ENCODE measurements at regions not wholly inside any gene's neighbourhood (a gene's known extent, or its start where the extent isn't known, plus 50 kb on each side); places are given as distances from the start of the nearest gene placed in this dataset.

DNA sequence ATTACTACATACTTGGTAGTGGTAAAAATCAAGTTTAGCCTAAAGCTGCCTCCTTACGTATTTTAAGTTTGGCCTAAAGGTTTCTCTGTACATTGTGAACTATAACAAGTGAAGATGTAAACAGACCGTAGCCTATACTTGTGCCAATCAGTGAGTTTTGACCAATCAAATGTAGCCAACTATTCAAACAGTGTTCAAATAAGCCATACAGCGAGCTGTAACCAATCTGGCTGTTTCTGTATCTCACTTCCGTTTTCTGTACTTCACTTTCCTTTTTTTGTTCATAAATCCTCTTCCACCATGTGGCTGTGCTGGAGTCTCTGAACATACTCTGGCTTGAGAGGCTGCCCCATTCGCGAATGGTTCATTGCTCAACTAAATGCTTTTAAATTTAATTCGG lies 2504.6 kb downstream of the PCDH9 start:
- peaks cover under 1% of the 10 kb centered on the region; the same call in 1 of the 2 replicates for H3K9me3 Mint-ChIP-seq
- no peak overlapping the region for H3K4me3 Mint-ChIP-seq
- no peak for ATAC-seq
- no peak for DNase-seq (ENCODE audit: low spot score)
- H3K36me3 Mint-ChIP-seq: no peaks in the 10 kb centered on the region
- H3K4me1 Mint-ChIP-seq: peaks cover 4% of the 10 kb centered on the region; the same call in 1 of the 2 replicates
- ChIA-PET CTCF (no interaction called here), POLR2A (no interaction called here)
- TF ChIP-seq ZNF121 (CRISPR knock-in tag; IDR thresholded peaks at IDR 0.05) (no peak), TCF7 (CRISPR knock-in tag; IDR thresholded peaks at IDR 0.05; ENCODE audit: low read depth) (no peak), JUN (CRISPR knock-in tag; IDR thresholded peaks at IDR 0.05) (no peak), ZNF396 (CRISPR knock-in tag; IDR thresholded peaks at IDR 0.05; ENCODE audit: borderline replicate concordance) (no peak), RELA (CRISPR knock-in tag; IDR thresholded peaks at IDR 0.05; ENCODE audit: borderline replicate concordance) (no peak), ZNF232 (CRISPR knock-in tag; IDR thresholded peaks at IDR 0.05) (no peak)
- TF ChIP-seq, protein P1, sequence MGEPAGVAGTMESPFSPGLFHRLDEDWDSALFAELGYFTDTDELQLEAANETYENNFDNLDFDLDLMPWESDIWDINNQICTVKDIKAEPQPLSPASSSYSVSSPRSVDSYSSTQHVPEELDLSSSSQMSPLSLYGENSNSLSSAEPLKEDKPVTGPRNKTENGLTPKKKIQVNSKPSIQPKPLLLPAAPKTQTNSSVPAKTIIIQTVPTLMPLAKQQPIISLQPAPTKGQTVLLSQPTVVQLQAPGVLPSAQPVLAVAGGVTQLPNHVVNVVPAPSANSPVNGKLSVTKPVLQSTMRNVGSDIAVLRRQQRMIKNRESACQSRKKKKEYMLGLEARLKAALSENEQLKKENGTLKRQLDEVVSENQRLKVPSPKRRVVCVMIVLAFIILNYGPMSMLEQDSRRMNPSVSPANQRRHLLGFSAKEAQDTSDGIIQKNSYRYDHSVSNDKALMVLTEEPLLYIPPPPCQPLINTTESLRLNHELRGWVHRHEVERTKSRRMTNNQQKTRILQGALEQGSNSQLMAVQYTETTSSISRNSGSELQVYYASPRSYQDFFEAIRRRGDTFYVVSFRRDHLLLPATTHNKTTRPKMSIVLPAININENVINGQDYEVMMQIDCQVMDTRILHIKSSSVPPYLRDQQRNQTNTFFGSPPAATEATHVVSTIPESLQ (CRISPR knock-in tag; IDR thresholded peaks at IDR 0.05): no peak
- H3K27me3 Mint-ChIP-seq (ENCODE audit: low read depth): no peaks in the 10 kb centered on the region
- 0 out of 2 replicates have a peak overlapping the region, but pooled peaks have one; percentile 46 for H3K27ac Mint-ChIP-seq

GRCh38 chr13:64723724-64724123 lies 2506.4 kb downstream of the PCDH9 start:
- ChIA-PET CTCF (no interaction called here), POLR2A (no interaction called here)
- Mint-ChIP-seq H3K4me3 (no peak overlapping the region), H3K4me1 (peaks cover 4% of the 10 kb centered on the region; the same call in 1 of the 2 replicates), H3K27ac (no peak overlapping the region), H3K36me3 (no peaks in the 10 kb centered on the region), H3K9me3 (no peaks in the 10 kb centered on the region), H3K27me3 (ENCODE audit: low read depth) (no peaks in the 10 kb centered on the region)
- DNase-seq (ENCODE audit: low spot score) (no peak), ATAC-seq (peak; percentile 46; the same call in 1 of the 2 replicates)
- TF ChIP-seq, protein P2, sequence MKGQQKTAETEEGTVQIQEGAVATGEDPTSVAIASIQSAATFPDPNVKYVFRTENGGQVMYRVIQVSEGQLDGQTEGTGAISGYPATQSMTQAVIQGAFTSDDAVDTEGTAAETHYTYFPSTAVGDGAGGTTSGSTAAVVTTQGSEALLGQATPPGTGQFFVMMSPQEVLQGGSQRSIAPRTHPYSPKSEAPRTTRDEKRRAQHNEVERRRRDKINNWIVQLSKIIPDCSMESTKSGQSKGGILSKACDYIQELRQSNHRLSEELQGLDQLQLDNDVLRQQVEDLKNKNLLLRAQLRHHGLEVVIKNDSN (CRISPR knock-in tag; IDR thresholded peaks at IDR 0.05): no peak
- TF ChIP-seq RELA (CRISPR knock-in tag; IDR thresholded peaks at IDR 0.05; ENCODE audit: borderline replicate concordance) (no peak), ZBTB21 (CRISPR knock-in tag; IDR thresholded peaks at IDR 0.05; ENCODE audit: borderline replicate concordance) (no peak), ERG (CRISPR knock-in tag; IDR thresholded peaks at IDR 0.05) (no peak)
- TF ChIP-seq, protein P3, sequence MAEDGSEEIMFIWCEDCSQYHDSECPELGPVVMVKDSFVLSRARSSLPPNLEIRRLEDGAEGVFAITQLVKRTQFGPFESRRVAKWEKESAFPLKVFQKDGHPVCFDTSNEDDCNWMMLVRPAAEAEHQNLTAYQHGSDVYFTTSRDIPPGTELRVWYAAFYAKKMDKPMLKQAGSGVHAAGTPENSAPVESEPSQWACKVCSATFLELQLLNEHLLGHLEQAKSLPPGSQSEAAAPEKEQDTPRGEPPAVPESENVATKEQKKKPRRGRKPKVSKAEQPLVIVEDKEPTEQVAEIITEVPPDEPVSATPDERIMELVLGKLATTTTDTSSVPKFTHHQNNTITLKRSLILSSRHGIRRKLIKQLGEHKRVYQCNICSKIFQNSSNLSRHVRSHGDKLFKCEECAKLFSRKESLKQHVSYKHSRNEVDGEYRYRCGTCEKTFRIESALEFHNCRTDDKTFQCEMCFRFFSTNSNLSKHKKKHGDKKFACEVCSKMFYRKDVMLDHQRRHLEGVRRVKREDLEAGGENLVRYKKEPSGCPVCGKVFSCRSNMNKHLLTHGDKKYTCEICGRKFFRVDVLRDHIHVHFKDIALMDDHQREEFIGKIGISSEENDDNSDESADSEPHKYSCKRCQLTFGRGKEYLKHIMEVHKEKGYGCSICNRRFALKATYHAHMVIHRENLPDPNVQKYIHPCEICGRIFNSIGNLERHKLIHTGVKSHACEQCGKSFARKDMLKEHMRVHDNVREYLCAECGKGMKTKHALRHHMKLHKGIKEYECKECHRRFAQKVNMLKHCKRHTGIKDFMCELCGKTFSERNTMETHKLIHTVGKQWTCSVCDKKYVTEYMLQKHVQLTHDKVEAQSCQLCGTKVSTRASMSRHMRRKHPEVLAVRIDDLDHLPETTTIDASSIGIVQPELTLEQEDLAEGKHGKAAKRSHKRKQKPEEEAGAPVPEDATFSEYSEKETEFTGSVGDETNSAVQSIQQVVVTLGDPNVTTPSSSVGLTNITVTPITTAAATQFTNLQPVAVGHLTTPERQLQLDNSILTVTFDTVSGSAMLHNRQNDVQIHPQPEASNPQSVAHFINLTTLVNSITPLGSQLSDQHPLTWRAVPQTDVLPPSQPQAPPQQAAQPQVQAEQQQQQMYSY (CRISPR knock-in tag; IDR thresholded peaks at IDR 0.05): no peak
- TF ChIP-seq, protein P4, sequence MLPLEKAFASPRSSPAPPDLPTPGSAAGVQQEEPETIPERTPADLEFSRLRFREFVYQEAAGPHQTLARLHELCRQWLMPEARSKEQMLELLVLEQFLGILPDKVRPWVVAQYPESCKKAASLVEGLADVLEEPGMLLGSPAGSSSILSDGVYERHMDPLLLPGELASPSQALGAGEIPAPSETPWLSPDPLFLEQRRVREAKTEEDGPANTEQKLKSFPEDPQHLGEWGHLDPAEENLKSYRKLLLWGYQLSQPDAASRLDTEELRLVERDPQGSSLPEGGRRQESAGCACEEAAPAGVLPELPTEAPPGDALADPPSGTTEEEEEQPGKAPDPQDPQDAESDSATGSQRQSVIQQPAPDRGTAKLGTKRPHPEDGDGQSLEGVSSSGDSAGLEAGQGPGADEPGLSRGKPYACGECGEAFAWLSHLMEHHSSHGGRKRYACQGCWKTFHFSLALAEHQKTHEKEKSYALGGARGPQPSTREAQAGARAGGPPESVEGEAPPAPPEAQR (CRISPR knock-in tag; IDR thresholded peaks at IDR 0.05): no peak
- TF ChIP-seq, protein P5, sequence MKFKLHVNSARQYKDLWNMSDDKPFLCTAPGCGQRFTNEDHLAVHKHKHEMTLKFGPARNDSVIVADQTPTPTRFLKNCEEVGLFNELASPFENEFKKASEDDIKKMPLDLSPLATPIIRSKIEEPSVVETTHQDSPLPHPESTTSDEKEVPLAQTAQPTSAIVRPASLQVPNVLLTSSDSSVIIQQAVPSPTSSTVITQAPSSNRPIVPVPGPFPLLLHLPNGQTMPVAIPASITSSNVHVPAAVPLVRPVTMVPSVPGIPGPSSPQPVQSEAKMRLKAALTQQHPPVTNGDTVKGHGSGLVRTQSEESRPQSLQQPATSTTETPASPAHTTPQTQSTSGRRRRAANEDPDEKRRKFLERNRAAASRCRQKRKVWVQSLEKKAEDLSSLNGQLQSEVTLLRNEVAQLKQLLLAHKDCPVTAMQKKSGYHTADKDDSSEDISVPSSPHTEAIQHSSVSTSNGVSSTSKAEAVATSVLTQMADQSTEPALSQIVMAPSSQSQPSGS (CRISPR knock-in tag; IDR thresholded peaks at IDR 0.05; ENCODE audit: borderline replicate concordance, low read depth): no peak
- TF ChIP-seq, protein P6, sequence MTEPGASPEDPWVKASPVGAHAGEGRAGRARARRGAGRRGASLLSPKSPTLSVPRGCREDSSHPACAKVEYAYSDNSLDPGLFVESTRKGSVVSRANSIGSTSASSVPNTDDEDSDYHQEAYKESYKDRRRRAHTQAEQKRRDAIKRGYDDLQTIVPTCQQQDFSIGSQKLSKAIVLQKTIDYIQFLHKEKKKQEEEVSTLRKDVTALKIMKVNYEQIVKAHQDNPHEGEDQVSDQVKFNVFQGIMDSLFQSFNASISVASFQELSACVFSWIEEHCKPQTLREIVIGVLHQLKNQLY (CRISPR knock-in tag; IDR thresholded peaks at IDR 0.05): no peak
- TF ChIP-seq, protein P1 (CRISPR knock-in tag; IDR thresholded peaks at IDR 0.05): no peak
